ENCODE measurements at regions not wholly inside any gene's neighbourhood (a gene's known extent, or its start where the extent isn't known, plus 50 kb on each side); places are given as distances from the start of the nearest gene placed in this dataset.

DNA sequence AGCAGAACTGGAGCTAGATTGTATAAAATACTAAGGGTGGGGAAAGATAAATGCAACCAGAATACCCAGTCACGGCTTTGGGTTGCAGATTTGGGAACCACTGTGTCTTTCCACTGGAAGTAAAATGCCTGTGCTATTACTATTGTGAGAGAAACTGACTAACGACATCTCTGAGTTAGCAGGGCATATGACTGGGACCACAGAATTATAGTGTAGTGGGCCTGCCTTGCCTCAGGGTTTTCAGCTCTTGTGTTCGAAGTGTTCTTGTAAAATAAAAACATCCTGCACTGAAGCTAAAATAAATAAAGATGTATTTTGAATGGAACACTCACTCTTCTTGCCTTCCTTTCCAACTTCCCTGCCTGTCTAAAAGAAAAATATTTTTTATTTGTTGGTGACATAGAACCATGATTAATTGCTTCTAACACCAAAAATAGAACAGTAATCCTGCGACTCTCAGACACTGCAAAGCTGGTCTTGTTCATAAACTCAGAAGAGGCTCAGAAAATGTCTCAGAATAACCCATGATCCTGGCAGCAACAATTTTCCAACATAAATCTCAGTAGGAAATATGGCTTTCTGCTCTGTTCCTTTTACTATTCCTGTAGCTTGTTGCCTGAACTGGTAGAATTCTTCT is 104.2 kb downstream of the FAM47B start:
- TF ChIP-seq, protein P1, sequence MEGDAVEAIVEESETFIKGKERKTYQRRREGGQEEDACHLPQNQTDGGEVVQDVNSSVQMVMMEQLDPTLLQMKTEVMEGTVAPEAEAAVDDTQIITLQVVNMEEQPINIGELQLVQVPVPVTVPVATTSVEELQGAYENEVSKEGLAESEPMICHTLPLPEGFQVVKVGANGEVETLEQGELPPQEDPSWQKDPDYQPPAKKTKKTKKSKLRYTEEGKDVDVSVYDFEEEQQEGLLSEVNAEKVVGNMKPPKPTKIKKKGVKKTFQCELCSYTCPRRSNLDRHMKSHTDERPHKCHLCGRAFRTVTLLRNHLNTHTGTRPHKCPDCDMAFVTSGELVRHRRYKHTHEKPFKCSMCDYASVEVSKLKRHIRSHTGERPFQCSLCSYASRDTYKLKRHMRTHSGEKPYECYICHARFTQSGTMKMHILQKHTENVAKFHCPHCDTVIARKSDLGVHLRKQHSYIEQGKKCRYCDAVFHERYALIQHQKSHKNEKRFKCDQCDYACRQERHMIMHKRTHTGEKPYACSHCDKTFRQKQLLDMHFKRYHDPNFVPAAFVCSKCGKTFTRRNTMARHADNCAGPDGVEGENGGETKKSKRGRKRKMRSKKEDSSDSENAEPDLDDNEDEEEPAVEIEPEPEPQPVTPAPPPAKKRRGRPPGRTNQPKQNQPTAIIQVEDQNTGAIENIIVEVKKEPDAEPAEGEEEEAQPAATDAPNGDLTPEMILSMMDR (IDR thresholded peaks at IDR 0.05) = no peak
- TF ChIP-seq POLR2A (IDR thresholded peaks at IDR 0.05) = no peak
